ENCODE measurements at regions not wholly inside any gene's neighbourhood (a gene's known extent, or its start where the extent isn't known, plus 50 kb on each side); places are given as distances from the start of the nearest gene placed in this dataset.

- H3K27ac ChIP-seq (ENCODE audit: low read depth in 1 of 2, low read length in 1 of 2) = no peak overlapping the region
- H3K9ac ChIP-seq (ENCODE audit: insufficient read depth in 1 of 2, low read length in 2 of 2) = no peak overlapping the region
- ATAC-seq (ENCODE audit: insufficient read depth, low FRiP score) (no peak), DNase-seq (peak in 1 of 3 donors; percentile 45)
- TF ChIP-seq CTCF (IDR thresholded peaks at IDR 0.05; ENCODE audit: control extremely low read depth, extremely low read depth) = no peak
- H3K27me3 ChIP-seq (ENCODE audit: control insufficient read depth in 3 of 3, insufficient read depth in 3 of 3, low read length in 2 of 3) = no peaks in the 10 kb centered on the region
- peaks cover 0 to 13% (median 0%) of the 10 kb centered on the region in 5 donors for H3K4me1 ChIP-seq (ENCODE audit: control insufficient read depth in 5 of 5, insufficient read depth in 5 of 5, low read length in 5 of 5)
- H3K4me3 ChIP-seq = no peak overlapping the region
- H3K9me3 ChIP-seq (ENCODE audit: control insufficient read depth in 4 of 4, insufficient read depth in 3 of 4, low read length in 3 of 4) = peaks cover 0 to 9% (median 1%) of the 10 kb centered on the region in 4 donors
- H3K36me3 ChIP-seq (ENCODE audit: control insufficient read depth in 4 of 4, insufficient read depth in 4 of 4, low read length in 4 of 4) = no peaks in the 10 kb centered on the region
Observed at GRCh38 chr5:82834151-82834550, 243.0 kb downstream of the TMEM167A start.

DNA sequence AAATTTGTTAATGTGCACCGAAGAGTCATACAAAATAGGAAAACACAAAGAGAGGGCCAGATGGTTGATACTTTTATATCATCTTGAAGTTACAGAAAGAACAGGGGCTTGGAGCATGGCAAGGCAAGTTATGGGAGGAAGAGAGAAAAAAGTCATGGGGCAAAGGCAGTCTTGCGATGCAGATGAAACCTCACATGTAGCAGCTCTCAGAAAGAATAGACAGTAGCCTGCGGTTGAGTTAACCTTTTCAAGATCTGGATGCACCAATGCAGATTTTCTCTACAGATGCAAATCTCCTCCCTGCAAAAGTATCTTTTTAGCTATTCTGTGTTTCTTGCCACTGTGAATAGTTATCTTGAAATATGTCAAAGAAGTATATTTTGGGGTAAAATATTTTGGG is 243.9 kb downstream of the TMEM167A start:
- H3K4me1 ChIP-seq (ENCODE audit: control insufficient read depth in 5 of 5, insufficient read depth in 5 of 5, low read length in 5 of 5) = peaks cover 0 to 15% (median 0%) of the 10 kb centered on the region in 5 donors
- TF ChIP-seq CTCF (IDR thresholded peaks at IDR 0.05; ENCODE audit: control extremely low read depth, extremely low read depth) = no peak
- 91 to 95% methylated on average over 3 of the region's 3 CpGs for WGBS, 2 donors

DNA sequence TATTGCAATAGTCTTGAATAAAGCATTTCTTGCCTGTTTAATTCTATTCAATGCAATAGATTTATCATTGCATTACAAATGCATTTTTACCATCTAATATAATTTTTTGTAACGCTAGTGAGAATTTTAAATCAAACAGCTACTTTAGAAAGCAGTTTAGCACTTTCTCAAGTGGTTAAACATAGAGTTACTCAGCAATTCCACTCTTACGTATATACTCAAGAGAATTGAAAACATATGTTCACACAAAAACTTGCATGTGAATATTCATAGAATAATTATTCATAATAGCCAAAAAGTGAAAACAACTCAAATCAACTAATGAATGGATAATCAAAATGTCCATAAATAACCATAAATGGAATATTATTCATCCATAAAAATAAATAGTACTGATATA is 244.7 kb downstream of the TMEM167A start:
- peaks cover 0 to 9% (median 1%) of the 10 kb centered on the region in 4 donors for H3K9me3 ChIP-seq (ENCODE audit: control insufficient read depth in 4 of 4, insufficient read depth in 3 of 4, low read length in 3 of 4)

More for the DNA sequence above, 243.9 kb downstream of the TMEM167A start:
- peaks cover 0 to 9% (median 1%) of the 10 kb centered on the region in 4 donors for H3K9me3 ChIP-seq (ENCODE audit: control insufficient read depth in 4 of 4, insufficient read depth in 3 of 4, low read length in 3 of 4)
- no peak overlapping the region for H3K27ac ChIP-seq (ENCODE audit: low read depth in 1 of 2, low read length in 1 of 2)
- H3K4me3 ChIP-seq = no peak overlapping the region
- no peak for ATAC-seq (ENCODE audit: insufficient read depth, low FRiP score)
- H3K9ac ChIP-seq (ENCODE audit: insufficient read depth in 1 of 2, low read length in 2 of 2) = no peak overlapping the region
- no peaks in the 10 kb centered on the region for H3K27me3 ChIP-seq (ENCODE audit: control insufficient read depth in 3 of 3, insufficient read depth in 3 of 3, low read length in 2 of 3)
- no peaks in the 10 kb centered on the region for H3K36me3 ChIP-seq (ENCODE audit: control insufficient read depth in 4 of 4, insufficient read depth in 4 of 4, low read length in 4 of 4)
- no peak for DNase-seq

More for the DNA sequence above, 244.7 kb downstream of the TMEM167A start:
- ATAC-seq (ENCODE audit: insufficient read depth, low FRiP score) (no peak), DNase-seq (no peak)
- Histone ChIP-seq H3K36me3 (ENCODE audit: control insufficient read depth in 4 of 4, insufficient read depth in 4 of 4, low read length in 4 of 4) (no peaks in the 10 kb centered on the region), H3K9ac (ENCODE audit: insufficient read depth in 1 of 2, low read length in 2 of 2) (no peak overlapping the region), H3K27me3 (ENCODE audit: control insufficient read depth in 3 of 3, insufficient read depth in 3 of 3, low read length in 2 of 3) (no peaks in the 10 kb centered on the region), H3K4me1 (ENCODE audit: control insufficient read depth in 5 of 5, insufficient read depth in 5 of 5, low read length in 5 of 5) (peaks cover 0 to 18% (median 0%) of the 10 kb centered on the region in 5 donors), H3K27ac (ENCODE audit: low read depth in 1 of 2, low read length in 1 of 2) (no peak overlapping the region), H3K4me3 (no peak overlapping the region)
- TF ChIP-seq CTCF (IDR thresholded peaks at IDR 0.05; ENCODE audit: control extremely low read depth, extremely low read depth) = no peak
- 75 to 78% methylated on average over 2 of the region's 2 CpGs for WGBS, 2 donors
